ENCODE measurements at regions not wholly inside any gene's neighbourhood (a gene's known extent, or its start where the extent isn't known, plus 50 kb on each side); places are given as distances from the start of the nearest gene placed in this dataset.

- H3K27ac ChIP-seq (ENCODE audit: insufficient read depth, low read depth, low read length, poor library complexity, severe bottlenecking) = no peak overlapping the region
- H3K36me3 ChIP-seq (ENCODE audit: control insufficient read depth, insufficient read depth, low read length) = no peaks in the 10 kb centered on the region
- no peaks in the 10 kb centered on the region for H3K9me3 ChIP-seq (ENCODE audit: control insufficient read depth, low read length)
- H3K27me3 ChIP-seq (ENCODE audit: control insufficient read depth, insufficient read depth, low read length, poor library complexity, severe bottlenecking) = peaks cover 49% of the 10 kb centered on the region
- no peak overlapping the region for H3K4me3 ChIP-seq (ENCODE audit: insufficient read depth, low read depth, low read length)
- 92 to 93% methylated on average over 6 of the region's 6 CpGs for WGBS, 2 experiments
- no peaks in the 10 kb centered on the region for H3K4me1 ChIP-seq (ENCODE audit: control insufficient read depth, insufficient read depth, low read length)
Measured at GRCh38 chr18:22355598-22355997, 62.1 kb downstream of the CTAGE1 start.

- H3K27me3 ChIP-seq (ENCODE audit: control insufficient read depth, insufficient read depth, low read length, poor library complexity, severe bottlenecking) = peaks cover 55% of the 10 kb centered on the region
- no peaks in the 10 kb centered on the region for H3K36me3 ChIP-seq (ENCODE audit: control insufficient read depth, insufficient read depth, low read length)
- H3K27ac ChIP-seq (ENCODE audit: insufficient read depth, low read depth, low read length, poor library complexity, severe bottlenecking) = no peak overlapping the region
- no peaks in the 10 kb centered on the region for H3K4me1 ChIP-seq (ENCODE audit: control insufficient read depth, insufficient read depth, low read length)
- H3K9me3 ChIP-seq (ENCODE audit: control insufficient read depth, low read length) = no peaks in the 10 kb centered on the region
- WGBS, 2 experiments = 90 to 91% methylated on average over 6 of the region's 6 CpGs
- no peak overlapping the region for H3K4me3 ChIP-seq (ENCODE audit: insufficient read depth, low read depth, low read length)
Measured at GRCh38 chr18:22355069-22355468, 62.6 kb downstream of the CTAGE1 start.

- 79 to 82% methylated on average over 6 of the region's 8 CpGs for WGBS, 2 experiments
- H3K27me3 ChIP-seq (ENCODE audit: control insufficient read depth, insufficient read depth, low read length, poor library complexity, severe bottlenecking) = peaks cover 92% of the 10 kb centered on the region
- no peak overlapping the region for H3K4me3 ChIP-seq (ENCODE audit: insufficient read depth, low read depth, low read length)
- H3K27ac ChIP-seq (ENCODE audit: insufficient read depth, low read depth, low read length, poor library complexity, severe bottlenecking) = no peak overlapping the region
- no peaks in the 10 kb centered on the region for H3K9me3 ChIP-seq (ENCODE audit: control insufficient read depth, low read length)
- H3K4me1 ChIP-seq (ENCODE audit: control insufficient read depth, insufficient read depth, low read length) = peaks cover 10% of the 10 kb centered on the region
- H3K36me3 ChIP-seq (ENCODE audit: control insufficient read depth, insufficient read depth, low read length) = no peaks in the 10 kb centered on the region
Measured at GRCh38 chr18:22349966-22350365, 67.7 kb downstream of the CTAGE1 start.

DNA sequence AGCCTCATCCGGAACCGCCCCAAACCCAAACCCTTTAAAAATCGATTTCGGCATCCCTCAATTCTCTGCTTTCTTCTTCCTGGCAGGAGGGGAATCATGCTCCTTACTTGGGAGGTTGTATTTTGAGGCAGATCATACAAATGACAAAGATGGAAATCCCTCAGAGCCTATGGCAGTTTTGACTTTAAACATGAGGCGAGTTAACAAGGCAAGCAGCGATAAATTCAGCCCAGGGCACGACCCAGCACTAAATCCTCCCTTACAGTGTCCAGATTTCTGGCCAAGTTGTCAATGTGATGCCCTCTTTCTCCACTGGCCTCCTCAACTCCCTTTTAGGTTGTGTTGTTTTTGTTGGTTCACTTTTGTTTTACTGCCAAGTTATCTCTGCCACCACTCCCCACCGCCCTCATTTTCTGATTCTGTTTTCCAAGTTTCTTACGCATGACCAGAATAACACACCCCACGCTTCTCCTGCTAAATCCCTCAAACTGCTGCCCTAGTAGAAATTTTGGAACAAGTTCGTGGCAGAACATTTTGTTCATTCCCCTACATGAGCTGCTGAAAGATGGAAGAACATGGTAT is 68.3 kb downstream of the CTAGE1 start:
- no peak overlapping the region for H3K27ac ChIP-seq (ENCODE audit: insufficient read depth, low read depth, low read length, poor library complexity, severe bottlenecking)
- no peaks in the 10 kb centered on the region for H3K36me3 ChIP-seq (ENCODE audit: control insufficient read depth, insufficient read depth, low read length)
- H3K27me3 ChIP-seq (ENCODE audit: control insufficient read depth, insufficient read depth, low read length, poor library complexity, severe bottlenecking) = peaks cover 92% of the 10 kb centered on the region
- H3K9me3 ChIP-seq (ENCODE audit: control insufficient read depth, low read length) = no peaks in the 10 kb centered on the region
- H3K4me3 ChIP-seq (ENCODE audit: insufficient read depth, low read depth, low read length) = no peak overlapping the region
- H3K4me1 ChIP-seq (ENCODE audit: control insufficient read depth, insufficient read depth, low read length) = peaks cover 10% of the 10 kb centered on the region
- WGBS, 2 experiments = 31 to 33% methylated on average over 11 of the region's 11 CpGs

DNA sequence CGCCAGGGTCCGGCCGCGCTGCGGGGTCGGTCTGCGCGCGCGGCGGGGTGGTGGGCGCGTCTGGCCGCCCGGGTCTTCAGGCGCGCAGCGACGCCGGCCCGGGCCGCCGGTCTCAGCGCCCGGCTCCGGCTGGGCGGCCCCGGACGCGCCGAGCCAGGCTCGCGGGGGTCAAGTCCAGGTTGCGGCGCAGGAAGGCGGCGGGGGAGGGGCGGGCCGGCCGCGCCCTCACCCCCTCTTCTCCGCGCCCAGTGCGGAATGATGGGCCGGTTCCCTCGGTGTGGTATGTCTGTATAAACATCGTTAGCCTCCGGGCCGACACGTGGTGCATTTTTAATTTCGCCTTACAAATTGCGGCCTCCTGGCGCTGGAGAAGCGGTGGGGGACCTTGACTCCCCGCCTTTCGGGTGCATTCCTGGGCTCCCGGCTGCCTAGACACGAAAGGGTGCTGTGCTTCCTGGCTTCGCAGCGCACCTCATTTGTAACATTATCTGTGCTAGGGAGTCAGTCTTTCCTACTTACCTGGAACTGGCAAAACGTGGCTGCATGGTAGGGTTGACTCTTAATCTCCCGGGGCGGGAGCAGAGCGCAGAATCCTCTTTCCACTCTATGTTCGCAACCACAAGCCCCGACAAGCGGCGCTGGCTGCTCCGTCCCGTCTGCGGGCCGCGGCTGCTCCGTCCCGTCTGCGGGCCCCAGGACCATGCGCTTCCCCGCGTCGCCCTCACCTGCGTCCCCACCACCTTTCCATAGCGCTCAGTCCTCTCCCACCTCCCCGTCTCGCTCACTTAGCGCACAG is 69.0 kb downstream of the CTAGE1 start:
- 0 to 1% methylated on average over 85 of the region's 85 CpGs for WGBS, 2 experiments
- Histone ChIP-seq H3K4me1 (ENCODE audit: control insufficient read depth, insufficient read depth, low read length) (peaks cover 10% of the 10 kb centered on the region), H3K27ac (ENCODE audit: insufficient read depth, low read depth, low read length, poor library complexity, severe bottlenecking) (no peak overlapping the region), H3K36me3 (ENCODE audit: control insufficient read depth, insufficient read depth, low read length) (no peaks in the 10 kb centered on the region), H3K27me3 (ENCODE audit: control insufficient read depth, insufficient read depth, low read length, poor library complexity, severe bottlenecking) (peaks cover 95% of the 10 kb centered on the region), H3K4me3 (ENCODE audit: insufficient read depth, low read depth, low read length) (peak overlapping the region; percentile 8), H3K9me3 (ENCODE audit: control insufficient read depth, low read length) (no peaks in the 10 kb centered on the region)

DNA sequence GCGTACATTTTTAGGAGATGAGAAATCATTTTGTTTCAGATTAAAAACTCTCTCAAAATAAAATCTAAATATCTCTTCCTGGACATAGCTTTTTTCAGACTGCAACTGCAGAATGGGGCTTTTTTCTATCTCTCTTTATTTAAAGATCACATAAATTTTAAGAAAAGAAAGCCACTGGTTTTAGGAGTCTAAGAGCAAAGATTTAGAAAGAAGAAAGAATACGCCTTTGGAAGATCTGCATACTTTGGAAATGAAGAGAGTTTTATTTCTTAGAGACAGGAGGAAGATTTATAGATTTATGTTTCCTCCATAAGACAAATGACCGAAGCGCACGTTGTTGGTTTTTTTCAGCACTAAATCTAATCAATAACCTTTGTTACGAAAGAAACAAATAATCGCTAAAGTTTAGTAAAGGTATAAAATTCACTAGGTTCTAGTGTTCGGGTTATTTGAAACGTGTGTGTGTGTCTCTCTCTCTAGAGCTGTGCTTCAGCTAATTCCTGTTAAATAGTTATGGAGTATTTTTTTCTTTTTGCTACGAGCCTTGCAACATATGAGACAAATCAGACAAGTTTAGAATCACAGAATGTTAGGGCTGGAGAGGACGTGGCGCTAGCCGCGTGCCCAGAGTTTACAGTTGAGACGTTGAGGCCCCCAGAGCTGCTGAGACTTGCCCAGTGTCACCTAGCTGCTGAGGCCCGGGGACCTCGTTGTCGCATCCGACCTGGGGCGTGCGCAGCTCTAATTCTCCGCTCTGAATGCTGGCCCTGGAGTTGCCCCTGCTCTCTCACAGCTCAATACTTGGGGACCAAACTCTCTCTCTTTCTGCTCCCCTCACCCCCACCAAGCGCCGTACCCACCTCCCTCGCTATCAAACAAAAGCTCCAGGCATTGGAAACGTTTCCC is 69.9 kb downstream of the CTAGE1 start:
- no peaks in the 10 kb centered on the region for H3K9me3 ChIP-seq (ENCODE audit: control insufficient read depth, low read length)
- no peaks in the 10 kb centered on the region for H3K36me3 ChIP-seq (ENCODE audit: control insufficient read depth, insufficient read depth, low read length)
- no peak overlapping the region for H3K4me3 ChIP-seq (ENCODE audit: insufficient read depth, low read depth, low read length)
- H3K27me3 ChIP-seq (ENCODE audit: control insufficient read depth, insufficient read depth, low read length, poor library complexity, severe bottlenecking) = peaks cover 86% of the 10 kb centered on the region
- peaks cover 10% of the 10 kb centered on the region for H3K4me1 ChIP-seq (ENCODE audit: control insufficient read depth, insufficient read depth, low read length)
- WGBS, 2 experiments = 10 to 14% methylated on average over 22 to 25 of the region's 26 CpGs
- H3K27ac ChIP-seq (ENCODE audit: insufficient read depth, low read depth, low read length, poor library complexity, severe bottlenecking) = no peak overlapping the region

- Histone ChIP-seq H3K9me3 (ENCODE audit: control insufficient read depth, low read length) (no peaks in the 10 kb centered on the region), H3K27me3 (ENCODE audit: control insufficient read depth, insufficient read depth, low read length, poor library complexity, severe bottlenecking) (peaks cover 79% of the 10 kb centered on the region), H3K36me3 (ENCODE audit: control insufficient read depth, insufficient read depth, low read length) (no peaks in the 10 kb centered on the region), H3K27ac (ENCODE audit: insufficient read depth, low read depth, low read length, poor library complexity, severe bottlenecking) (no peak overlapping the region), H3K4me1 (ENCODE audit: control insufficient read depth, insufficient read depth, low read length) (peaks cover 10% of the 10 kb centered on the region), H3K4me3 (ENCODE audit: insufficient read depth, low read depth, low read length) (no peak overlapping the region)
- WGBS, 2 experiments = 4 to 11% methylated on average over 14 to 15 of the region's 15 CpGs
Measured at GRCh38 chr18:22346953-22347605, 70.6 kb downstream of the CTAGE1 start.

DNA sequence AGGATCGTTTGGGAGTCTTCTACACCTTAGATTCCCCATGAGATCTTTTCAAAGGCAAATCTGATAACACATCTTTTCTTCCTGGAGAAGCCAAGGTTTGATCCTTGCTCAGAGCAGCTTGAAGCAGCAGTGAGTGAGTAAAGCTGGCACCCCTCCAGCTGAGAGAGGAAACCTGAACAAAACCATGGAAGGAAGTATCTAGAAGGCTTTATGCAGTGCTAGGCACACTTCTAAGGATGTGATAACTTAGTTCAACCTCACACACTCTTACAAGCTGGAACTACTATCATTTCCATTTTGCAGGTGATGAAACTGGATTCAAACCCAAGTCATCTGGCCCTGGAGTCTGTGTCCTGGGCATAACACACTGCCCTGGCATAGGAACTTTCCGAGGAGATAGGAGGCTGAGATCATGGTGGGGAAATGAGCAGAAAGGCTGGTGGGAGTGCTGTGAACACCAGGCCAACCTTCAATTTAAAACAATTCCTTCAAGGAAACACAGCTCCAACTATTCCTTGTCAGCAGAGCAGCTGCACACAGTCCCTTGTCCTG is 71.2 kb downstream of the CTAGE1 start:
- Histone ChIP-seq H3K9me3 (ENCODE audit: control insufficient read depth, low read length) (no peaks in the 10 kb centered on the region), H3K4me1 (ENCODE audit: control insufficient read depth, insufficient read depth, low read length) (peaks cover 10% of the 10 kb centered on the region), H3K27me3 (ENCODE audit: control insufficient read depth, insufficient read depth, low read length, poor library complexity, severe bottlenecking) (peaks cover 73% of the 10 kb centered on the region), H3K27ac (ENCODE audit: insufficient read depth, low read depth, low read length, poor library complexity, severe bottlenecking) (no peak overlapping the region), H3K36me3 (ENCODE audit: control insufficient read depth, insufficient read depth, low read length) (no peaks in the 10 kb centered on the region), H3K4me3 (ENCODE audit: insufficient read depth, low read depth, low read length) (no peak overlapping the region)
- WGBS, 2 experiments = 36 to 42% methylated on average over 2 of the region's 2 CpGs

GRCh38 chr18:22345718-22346117 is 72.0 kb downstream of the CTAGE1 start:
- no peak overlapping the region for H3K27ac ChIP-seq (ENCODE audit: insufficient read depth, low read depth, low read length, poor library complexity, severe bottlenecking)
- no peaks in the 10 kb centered on the region for H3K36me3 ChIP-seq (ENCODE audit: control insufficient read depth, insufficient read depth, low read length)
- no peak overlapping the region for H3K4me3 ChIP-seq (ENCODE audit: insufficient read depth, low read depth, low read length)
- H3K9me3 ChIP-seq (ENCODE audit: control insufficient read depth, low read length) = no peaks in the 10 kb centered on the region
- 66 to 100% methylated on average over 2 of the region's 2 CpGs for WGBS, 2 experiments
- H3K4me1 ChIP-seq (ENCODE audit: control insufficient read depth, insufficient read depth, low read length) = peaks cover 10% of the 10 kb centered on the region
- H3K27me3 ChIP-seq (ENCODE audit: control insufficient read depth, insufficient read depth, low read length, poor library complexity, severe bottlenecking) = peaks cover 67% of the 10 kb centered on the region
